Common myeloid progenitor, CD34-positive (primary cell): ENCODE measurements at regions not wholly inside any gene's neighbourhood (a gene's known extent, or its start where the extent isn't known, plus 50 kb on each side); places are given as distances from the start of the nearest gene placed in this dataset.

Experiments used
- CTCF ChIA-PET: fragments of 350-600 bp; sonication (Branson Sonifier 250); formaldehyde crosslinking; loops from one replicate; lab custom pipeline; 2021; ENCODE audit warnings: antibody characterized with exemption; lab: Charles Lee
- POLR2A ChIA-PET: fragments of 350-600 bp; sonication (Branson Sonifier 250); formaldehyde crosslinking; loops from one replicate; lab custom pipeline; 2021; ENCODE audit warnings: antibody characterized with exemption; lab: Charles Lee
- DNase-seq, 3 donors: peaks; one replicate each; pipeline versions ENCODE4 v3.0.0 to v3.0.0-alpha.2; 2013
- H3K27ac ChIP-seq, 2 experiments: 1 replicate in 1 of 2; 2 replicates in 1 of 2; pipeline ENCODE4 v1.7.0; 2013; ENCODE audit warnings: inconsistent platforms in 2 of 2, low read length in 2 of 2, mild to moderate bottlenecking in 2 of 2, low read depth in 1 of 2, moderate library complexity in 1 of 2; ENCODE audit not compliant: severe bottlenecking in 2 of 2, insufficient read depth in 1 of 2, poor library complexity in 1 of 2
- H3K27me3 ChIP-seq, 5 experiments: replicated peaks in 2 of 5; 1 replicate in 3 of 5; 2 replicates in 2 of 5; pipeline versions ENCODE4 v1.6.1 to v1.7.0; 2013; ENCODE audit warnings: low read length in 4 of 5, mild to moderate bottlenecking in 2 of 5, moderate library complexity in 2 of 5, inconsistent platforms in 1 of 5; ENCODE audit not compliant: insufficient read depth in 5 of 5, control insufficient read depth in 4 of 5
- H3K36me3 ChIP-seq, 4 experiments: 1 replicate in 2 of 4; 2 replicates in 2 of 4; pipeline versions ENCODE4 v1.6.1 to v1.7.0; 2013; ENCODE audit warnings: low read length in 3 of 4, control low read depth in 1 of 4, mild to moderate bottlenecking in 1 of 4; ENCODE audit not compliant: control insufficient read depth in 4 of 4, insufficient read depth in 4 of 4
- H3K4me1 ChIP-seq, 4 experiments: 1 replicate in 3 of 4; 2 replicates in 1 of 4; pipeline versions ENCODE4 v1.6.1 to v1.7.1; 2013; ENCODE audit warnings: low read length in 3 of 4, mild to moderate bottlenecking in 3 of 4, control low read depth in 1 of 4, inconsistent platforms in 1 of 4, moderate library complexity in 1 of 4; ENCODE audit not compliant: control insufficient read depth in 4 of 4, insufficient read depth in 4 of 4; ENCODE audit errors: control extremely low read depth in 1 of 4
- H3K4me3 ChIP-seq, 7 experiments: 1 replicate in 4 of 7; 2 replicates in 3 of 7; pipeline versions ENCODE4 v1.5.1 to v1.7.0; 2013; ENCODE audit warnings: mild to moderate bottlenecking in 7 of 7, low read length in 6 of 7, moderate library complexity in 6 of 7, inconsistent platforms in 2 of 7, low read depth in 2 of 7, control low read depth in 1 of 7; ENCODE audit not compliant: insufficient read depth in 4 of 7, control insufficient read depth in 1 of 7; ENCODE audit errors: extremely low read depth in 1 of 7
- H3K9me3 ChIP-seq, 5 experiments: 1 replicate in 4 of 5; 2 replicates in 1 of 5; pipeline versions ENCODE4 v1.6.1 to v1.7.1; 2013; ENCODE audit warnings: low read length in 4 of 5, mild to moderate bottlenecking in 2 of 5, inconsistent platforms in 1 of 5, low read depth in 1 of 5, moderate library complexity in 1 of 5; ENCODE audit not compliant: control insufficient read depth in 4 of 5, insufficient read depth in 2 of 5; ENCODE audit errors: control extremely low read depth in 1 of 5
- WGBS: methylation state at CpG from one replicate; pipeline ENCODE4 v1.1.5; 2013; ENCODE audit not compliant: insufficient coverage; 5-methylcytosine and 5-hydroxymethylcytosine counted together

GRCh38 chr18:77329651-77330050 lies 80.0 kb downstream of the GALR1 start:
- ChIA-PET POLR2A (no interaction called here), CTCF (no interaction called here)
- Histone ChIP-seq H3K4me1 (no peaks in the 10 kb centered on the region), H3K36me3 (no peaks in the 10 kb centered on the region), H3K4me3 (no peak overlapping the region), H3K27ac (no peak overlapping the region), H3K27me3 (peaks cover 0 to 7% (median 2%) of the 10 kb centered on the region in 5 experiments), H3K9me3 (no peaks in the 10 kb centered on the region)
- DNase-seq: no peak
- WGBS: 86% methylated on average over 1 of the region's 3 CpGs

DNA sequence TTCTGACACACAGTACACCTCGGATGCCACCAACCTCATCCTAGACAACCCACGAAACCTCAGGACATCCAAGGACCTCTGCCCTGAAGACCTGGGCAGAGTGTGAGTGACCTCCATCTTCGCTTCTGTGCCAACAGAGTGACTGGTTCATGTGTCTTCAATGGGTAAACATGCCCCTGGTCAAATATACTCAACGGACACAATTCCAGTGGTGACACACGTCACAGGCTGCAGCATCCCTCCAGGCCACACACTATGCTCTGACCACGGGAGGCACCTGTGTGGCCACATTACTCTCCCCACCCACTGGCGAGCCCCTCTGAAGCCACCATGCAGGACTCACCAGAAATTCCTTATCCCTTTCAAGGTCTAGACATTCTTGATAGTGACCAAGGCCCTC lies 85.2 kb downstream of the GALR1 start:
- WGBS: 81% methylated on average over 6 of the region's 7 CpGs
- CTCF ChIA-PET: no interaction called here

GRCh38 chr18:77337604-77338003 lies 88.0 kb downstream of the GALR1 start:
- Histone ChIP-seq H3K27me3 (peaks cover 0 to 10% (median 3%) of the 10 kb centered on the region in 5 experiments), H3K36me3 (no peaks in the 10 kb centered on the region), H3K9me3 (no peaks in the 10 kb centered on the region), H3K27ac (no peak overlapping the region), H3K4me1 (no peaks in the 10 kb centered on the region), H3K4me3 (no peak overlapping the region)
- ChIA-PET POLR2A (no interaction called here), CTCF (no interaction called here)
- no peak for DNase-seq
- WGBS: 82% methylated on average over 4 of the region's 7 CpGs

More for the DNA sequence above, 85.2 kb downstream of the GALR1 start:
- no peaks in the 10 kb centered on the region for H3K4me1 ChIP-seq
- POLR2A ChIA-PET: no interaction called here
- no peak overlapping the region for H3K4me3 ChIP-seq
- H3K9me3 ChIP-seq: no peaks in the 10 kb centered on the region
- peaks cover 0 to 10% (median 6%) of the 10 kb centered on the region in 5 experiments for H3K27me3 ChIP-seq
- H3K27ac ChIP-seq: no peak overlapping the region
- no peaks in the 10 kb centered on the region for H3K36me3 ChIP-seq
- DNase-seq: no peak

DNA sequence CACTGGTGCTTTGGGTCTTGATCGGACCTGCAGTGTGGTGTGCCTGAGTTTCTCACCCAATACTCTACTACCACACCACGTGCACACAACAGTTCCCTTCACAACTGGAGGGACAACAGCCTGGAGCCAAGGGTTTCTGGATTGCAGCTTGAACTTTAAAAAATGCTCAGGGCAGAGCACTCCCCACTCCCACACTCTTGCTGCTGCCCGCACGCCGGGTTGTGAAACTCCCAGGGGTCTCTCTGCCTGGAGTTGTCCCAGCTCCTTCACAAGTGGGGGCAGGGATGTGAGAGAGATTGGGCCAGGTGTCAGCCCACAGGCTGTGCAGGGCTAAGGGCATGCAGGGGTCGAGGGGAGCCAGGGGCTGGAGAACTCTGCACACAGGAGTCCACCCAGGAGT lies 89.4 kb downstream of the GALR1 start:
- Histone ChIP-seq H3K4me1 (no peaks in the 10 kb centered on the region), H3K36me3 (no peaks in the 10 kb centered on the region), H3K27me3 (peaks cover 0 to 13% (median 3%) of the 10 kb centered on the region in 5 experiments), H3K27ac (no peak overlapping the region), H3K4me3 (no peak overlapping the region), H3K9me3 (no peaks in the 10 kb centered on the region)
- DNase-seq: no peak
- ChIA-PET POLR2A (no interaction called here), CTCF (no interaction called here)
- 75% methylated on average over 3 of the region's 6 CpGs for WGBS

GRCh38 chr18:77339623-77340022 lies 90.0 kb downstream of the GALR1 start:
- WGBS: 89% methylated on average over 7 of the region's 7 CpGs
- H3K36me3 ChIP-seq: no peaks in the 10 kb centered on the region
- peaks cover 0 to 13% (median 2%) of the 10 kb centered on the region in 5 experiments for H3K27me3 ChIP-seq
- no peaks in the 10 kb centered on the region for H3K9me3 ChIP-seq
- H3K4me3 ChIP-seq: no peak overlapping the region
- no peak for DNase-seq
- no peak overlapping the region for H3K27ac ChIP-seq
- H3K4me1 ChIP-seq: no peaks in the 10 kb centered on the region
- POLR2A ChIA-PET: no interaction called here
- CTCF ChIA-PET: no interaction called here

DNA sequence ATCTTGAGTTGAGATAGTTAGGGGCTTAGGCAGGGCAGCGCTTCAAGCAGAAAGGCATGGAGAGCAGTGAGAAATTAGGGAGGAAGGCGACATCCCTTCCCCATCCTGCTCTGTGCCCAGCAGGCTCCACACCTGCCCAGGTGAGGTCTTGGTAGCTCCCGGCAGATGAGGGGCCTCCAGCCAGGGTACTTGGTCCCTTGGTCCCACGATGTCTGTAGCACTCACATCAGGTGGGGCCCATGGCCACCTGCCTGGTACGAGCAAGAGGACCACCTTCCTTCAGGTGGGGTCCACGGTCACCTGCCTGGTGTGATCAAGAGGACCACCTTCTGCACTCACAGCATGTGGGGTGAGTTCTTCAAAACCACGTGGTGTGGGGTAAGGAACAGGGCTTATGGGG lies 91.2 kb downstream of the GALR1 start:
- Histone ChIP-seq H3K9me3 (no peaks in the 10 kb centered on the region), H3K4me3 (no peak overlapping the region), H3K4me1 (no peaks in the 10 kb centered on the region), H3K27ac (no peak overlapping the region), H3K36me3 (no peaks in the 10 kb centered on the region), H3K27me3 (peaks cover 0 to 13% (median 2%) of the 10 kb centered on the region in 5 experiments)
- POLR2A ChIA-PET: no interaction called here
- WGBS: 95% methylated on average over 7 of the region's 7 CpGs
- CTCF ChIA-PET: no interaction called here
- no peak for DNase-seq

DNA sequence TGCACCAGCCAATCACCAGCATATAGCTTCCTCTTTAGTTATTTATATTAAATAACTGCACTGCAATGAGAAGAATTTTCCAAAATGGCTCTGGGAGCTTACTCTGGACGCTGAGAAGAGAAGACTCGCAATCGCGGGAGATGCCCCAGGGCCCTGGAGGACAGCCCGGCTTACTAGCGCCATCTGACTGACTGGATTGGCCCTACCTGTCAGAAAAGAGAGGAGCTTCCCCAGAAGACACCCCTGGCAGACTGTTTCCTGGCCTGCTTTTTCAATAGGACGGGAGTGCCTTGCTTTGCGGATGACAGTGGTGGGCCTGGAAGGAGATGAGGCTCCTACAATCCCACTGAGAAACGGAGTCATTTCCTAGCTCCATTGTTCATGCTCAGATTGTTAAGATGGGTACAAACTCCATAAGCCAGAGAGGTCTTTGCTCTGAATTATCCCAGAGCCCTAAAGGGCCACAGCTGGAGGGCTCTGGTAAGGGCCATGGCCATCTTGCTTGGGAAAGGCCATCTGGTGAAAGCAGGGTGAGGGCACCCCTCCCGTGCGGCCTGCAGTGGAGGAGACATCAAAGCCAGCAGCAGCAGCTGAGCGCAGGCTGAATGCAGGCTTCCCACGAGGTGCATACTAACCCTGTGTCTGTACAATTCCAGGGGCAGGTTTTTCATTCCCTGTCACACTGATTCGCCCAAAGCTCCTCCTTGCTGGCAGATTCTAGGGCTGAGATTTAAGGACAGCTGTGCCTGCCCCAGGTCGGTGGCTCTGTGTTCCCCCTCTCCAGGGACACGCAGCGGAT lies 92.1 kb downstream of the GALR1 start:
- ChIA-PET POLR2A (no interaction called here), CTCF (no interaction called here)
- Histone ChIP-seq H3K27me3 (peaks cover 0 to 6% (median 2%) of the 10 kb centered on the region in 5 experiments), H3K27ac (no peak overlapping the region), H3K4me3 (no peak overlapping the region), H3K36me3 (no peaks in the 10 kb centered on the region), H3K9me3 (no peaks in the 10 kb centered on the region), H3K4me1 (no peaks in the 10 kb centered on the region)
- WGBS: 94% methylated on average over 17 of the region's 17 CpGs
- no peak for DNase-seq
